Dendritic cell treated with granulocyte-macrophage colony-stimulating factor and Interleukin-4, amounts not matched to agents 40 ng/mL and 50 ng/mL, for 4 days (primary cell): ENCODE measurements at regions not wholly inside any gene's neighbourhood (a gene's known extent, or its start where the extent isn't known, plus 50 kb on each side); places are given as distances from the start of the nearest gene placed in this dataset.

Experiments
- H3K27ac Mint-ChIP-seq: one replicate; pipeline ENCODE4 v1.8.0; 2022; ENCODE audit warnings: mild to moderate bottlenecking, mixed read lengths
- H3K27me3 Mint-ChIP-seq: one replicate; pipeline ENCODE4 v1.8.0; 2022; ENCODE audit warnings: mild to moderate bottlenecking, mixed read lengths
- H3K36me3 Mint-ChIP-seq: one replicate; pipeline ENCODE4 v1.8.0; 2022; ENCODE audit warnings: low read depth, mixed read lengths
- H3K4me1 Mint-ChIP-seq: one replicate; pipeline ENCODE4 v1.8.0; 2022; ENCODE audit warnings: low read depth, mixed read lengths
- H3K4me3 Mint-ChIP-seq: one replicate; pipeline ENCODE4 v1.8.0; 2022; ENCODE audit warnings: mild to moderate bottlenecking, moderate library complexity, mixed read lengths
- H3K9me3 Mint-ChIP-seq: one replicate; pipeline ENCODE4 v1.8.0; 2022; ENCODE audit warnings: mixed read lengths
- intact Hi-C: fragments of 100-400 bp; cut with micrococcal nuclease; formaldehyde crosslinking; loops from one replicate; pipeline ENCODE4 v1.15.0; 2022

GRCh38 chr2:145741181-145741580 is 1221.3 kb upstream of the ZEB2 start:
- peak overlapping the region; percentile 63 for H3K27ac Mint-ChIP-seq
- no peaks in the 10 kb centered on the region for H3K27me3 Mint-ChIP-seq
- H3K9me3 Mint-ChIP-seq = no peaks in the 10 kb centered on the region
- intact Hi-C loops = loop anchor here (5.0 kb wide), 1 partner anchor 144 kb away; no protein-coding TSS in a partner anchor
- no peaks in the 10 kb centered on the region for H3K36me3 Mint-ChIP-seq
- H3K4me3 Mint-ChIP-seq = no peak overlapping the region
- peaks cover 45% of the 10 kb centered on the region for H3K4me1 Mint-ChIP-seq

- H3K4me3 Mint-ChIP-seq = no peak overlapping the region
- H3K9me3 Mint-ChIP-seq = peaks cover 3% of the 10 kb centered on the region
- H3K4me1 Mint-ChIP-seq = peaks cover 44% of the 10 kb centered on the region
- no peaks in the 10 kb centered on the region for H3K27me3 Mint-ChIP-seq
- H3K36me3 Mint-ChIP-seq = no peaks in the 10 kb centered on the region
- intact Hi-C loops = loop anchor here (5.0 kb wide), 1 partner anchor 143 kb away; no protein-coding TSS in a partner anchor
- H3K27ac Mint-ChIP-seq = no peak overlapping the region
Measured at GRCh38 chr2:145740302-145740701, 1220.4 kb upstream of the ZEB2 start.

GRCh38 chr2:145739681-145740080 is 1219.8 kb upstream of the ZEB2 start:
- H3K27me3 Mint-ChIP-seq = no peaks in the 10 kb centered on the region
- no peak overlapping the region for H3K4me3 Mint-ChIP-seq
- peaks cover 38% of the 10 kb centered on the region for H3K4me1 Mint-ChIP-seq
- no peaks in the 10 kb centered on the region for H3K36me3 Mint-ChIP-seq
- H3K27ac Mint-ChIP-seq = no peak overlapping the region
- intact Hi-C loops = loop anchor here (5.0 kb wide), 1 partner anchor 142 kb away; no protein-coding TSS in a partner anchor
- H3K9me3 Mint-ChIP-seq = peaks cover 5% of the 10 kb centered on the region

- H3K27ac Mint-ChIP-seq = no peak overlapping the region
- H3K36me3 Mint-ChIP-seq = no peaks in the 10 kb centered on the region
- no peak overlapping the region for H3K4me3 Mint-ChIP-seq
- peaks cover 20% of the 10 kb centered on the region for H3K4me1 Mint-ChIP-seq
- intact Hi-C loops = no loop called here
- peaks cover 5% of the 10 kb centered on the region for H3K9me3 Mint-ChIP-seq
- H3K27me3 Mint-ChIP-seq = no peaks in the 10 kb centered on the region
Measured at GRCh38 chr2:145736871-145737270, 1217.0 kb upstream of the ZEB2 start.

GRCh38 chr2:145731467-145731866 is 1211.5 kb upstream of the ZEB2 start:
- Mint-ChIP-seq H3K4me1 (peaks cover 3% of the 10 kb centered on the region), H3K27ac (no peak overlapping the region), H3K36me3 (no peaks in the 10 kb centered on the region), H3K9me3 (peaks cover 5% of the 10 kb centered on the region), H3K4me3 (no peak overlapping the region), H3K27me3 (no peaks in the 10 kb centered on the region)
- intact Hi-C loops = no loop called here

- Mint-ChIP-seq H3K9me3 (peaks cover 1% of the 10 kb centered on the region), H3K27me3 (no peaks in the 10 kb centered on the region), H3K36me3 (no peaks in the 10 kb centered on the region), H3K4me1 (peaks cover 12% of the 10 kb centered on the region), H3K27ac (no peak overlapping the region), H3K4me3 (no peak overlapping the region)
- intact Hi-C loops = no loop called here
Measured at GRCh38 chr2:145729993-145730770, 1210.3 kb upstream of the ZEB2 start.

- Mint-ChIP-seq H3K4me3 (no peak overlapping the region), H3K27ac (no peak overlapping the region), H3K9me3 (no peaks in the 10 kb centered on the region), H3K36me3 (no peaks in the 10 kb centered on the region), H3K4me1 (peaks cover 16% of the 10 kb centered on the region), H3K27me3 (no peaks in the 10 kb centered on the region)
- intact Hi-C loops = no loop called here
Measured at GRCh38 chr2:145729481-145729880, 1209.6 kb upstream of the ZEB2 start.

- Mint-ChIP-seq H3K9me3 (no peaks in the 10 kb centered on the region), H3K27ac (no peak overlapping the region), H3K4me3 (no peak overlapping the region), H3K27me3 (no peaks in the 10 kb centered on the region), H3K36me3 (no peaks in the 10 kb centered on the region), H3K4me1 (peaks cover 17% of the 10 kb centered on the region)
- intact Hi-C loops = no loop called here
Measured at GRCh38 chr2:145728511-145728910, 1208.6 kb upstream of the ZEB2 start.

GRCh38 chr2:145725876-145726275 is 1206.0 kb upstream of the ZEB2 start:
- Mint-ChIP-seq H3K36me3 (no peaks in the 10 kb centered on the region), H3K4me1 (peaks cover 17% of the 10 kb centered on the region), H3K27me3 (no peaks in the 10 kb centered on the region), H3K27ac (no peak overlapping the region), H3K4me3 (no peak overlapping the region), H3K9me3 (no peaks in the 10 kb centered on the region)
- intact Hi-C loops = no loop called here

- Mint-ChIP-seq H3K36me3 (no peaks in the 10 kb centered on the region), H3K27ac (no peak overlapping the region), H3K4me1 (peaks cover 17% of the 10 kb centered on the region), H3K27me3 (no peaks in the 10 kb centered on the region), H3K4me3 (no peak overlapping the region), H3K9me3 (no peaks in the 10 kb centered on the region)
- intact Hi-C loops = no loop called here
Measured at GRCh38 chr2:145724311-145724898, 1204.5 kb upstream of the ZEB2 start.

GRCh38 chr2:145723872-145724271 is 1204.0 kb upstream of the ZEB2 start:
- no peaks in the 10 kb centered on the region for H3K27me3 Mint-ChIP-seq
- intact Hi-C loops = no loop called here
- no peaks in the 10 kb centered on the region for H3K9me3 Mint-ChIP-seq
- H3K36me3 Mint-ChIP-seq = no peaks in the 10 kb centered on the region
- H3K4me1 Mint-ChIP-seq = peaks cover 17% of the 10 kb centered on the region
- no peak overlapping the region for H3K27ac Mint-ChIP-seq
- H3K4me3 Mint-ChIP-seq = no peak overlapping the region

GRCh38 chr2:145721681-145722080 is 1201.8 kb upstream of the ZEB2 start:
- no peak overlapping the region for H3K27ac Mint-ChIP-seq
- H3K36me3 Mint-ChIP-seq = no peaks in the 10 kb centered on the region
- no peaks in the 10 kb centered on the region for H3K27me3 Mint-ChIP-seq
- intact Hi-C loops = no loop called here
- no peaks in the 10 kb centered on the region for H3K9me3 Mint-ChIP-seq
- no peak overlapping the region for H3K4me3 Mint-ChIP-seq
- H3K4me1 Mint-ChIP-seq = peaks cover 16% of the 10 kb centered on the region

- Mint-ChIP-seq H3K4me1 (no peaks in the 10 kb centered on the region), H3K36me3 (no peaks in the 10 kb centered on the region), H3K9me3 (peaks cover 16% of the 10 kb centered on the region), H3K27ac (no peak overlapping the region), H3K4me3 (no peak overlapping the region), H3K27me3 (no peaks in the 10 kb centered on the region)
- intact Hi-C loops = no loop called here
Measured at GRCh38 chr2:145715601-145716000, 1195.7 kb upstream of the ZEB2 start.

- H3K4me1 Mint-ChIP-seq = no peaks in the 10 kb centered on the region
- no peak overlapping the region for H3K4me3 Mint-ChIP-seq
- intact Hi-C loops = no loop called here
- H3K9me3 Mint-ChIP-seq = peaks cover 36% of the 10 kb centered on the region
- no peaks in the 10 kb centered on the region for H3K36me3 Mint-ChIP-seq
- H3K27ac Mint-ChIP-seq = no peak overlapping the region
- no peaks in the 10 kb centered on the region for H3K27me3 Mint-ChIP-seq
Measured at GRCh38 chr2:145710303-145710702, 1190.4 kb upstream of the ZEB2 start.
